Colonic mucosa (tissue), 4 donors: ENCODE measurements at regions not wholly inside any gene's neighbourhood (a gene's known extent, or its start where the extent isn't known, plus 50 kb on each side); places are given as distances from the start of the nearest gene placed in this dataset.

Experiments
- DNase-seq: peaks from one replicate; pipeline ENCODE4 v3.0.0-alpha.2; 2020
- H3K27ac ChIP-seq: fragments of 200-600 bp; one replicate; pipeline ENCODE4 v1.8.0; 2021
- H3K27me3 ChIP-seq: fragments of 200-600 bp; one replicate; pipeline ENCODE4 v1.8.0; 2021
- H3K36me3 ChIP-seq: fragments of 200-600 bp; one replicate; pipeline ENCODE4 v1.8.0; 2021
- H3K4me1 ChIP-seq: fragments of 200-600 bp; one replicate; pipeline ENCODE4 v1.8.0; 2021; ENCODE audit warnings: mild to moderate bottlenecking
- H3K4me3 ChIP-seq: fragments of 200-600 bp; one replicate; pipeline ENCODE4 v1.8.0; 2021
- H3K9ac ChIP-seq, 2 donors: one replicate each; pipeline ENCODE4 v1.7.0; 2013; ENCODE audit warnings: control low read depth in 2 of 2, low read depth in 2 of 2, low read length in 2 of 2
- H3K9me3 ChIP-seq: fragments of 200-600 bp; one replicate; pipeline ENCODE4 v1.8.0; 2021
- CTCF ChIP-seq: fragments of 200-600 bp; IDR thresholded peaks from one replicate; pipeline ENCODE4 v1.8.0; 2022; ENCODE audit warnings: antibody characterized with exemption, mild to moderate bottlenecking
- intact Hi-C: fragments of 100-400 bp; cut with DNase I; formaldehyde crosslinking; loops from one replicate; pipeline ENCODE4 v1.14.1; 2022
- donor health status: healthy.
- donor health status: DM: no; HTN: no; CAD: no.
- donor health status: DM: no; HTN: no; CAD: no.

- Histone ChIP-seq H3K4me1 (no peaks in the 10 kb centered on the region), H3K9ac (no peak overlapping the region), H3K9me3 (no peaks in the 10 kb centered on the region), H3K36me3 (no peaks in the 10 kb centered on the region), H3K27ac (no peak overlapping the region), H3K4me3 (no peak overlapping the region), H3K27me3 (no peaks in the 10 kb centered on the region)
- no peak for TF ChIP-seq CTCF
- DNase-seq: no peak
- intact Hi-C loops: no loop called here
Observed at GRCh38 chr5:106189121-106189809, 1481.5 kb downstream of the EFNA5 start.

GRCh38 chr5:106185661-106186081 lies 1485.1 kb downstream of the EFNA5 start:
- no peak overlapping the region for H3K4me3 ChIP-seq
- intact Hi-C loops: no loop called here

GRCh38 chr5:106174903-106175302 lies 1495.8 kb downstream of the EFNA5 start:
- DNase-seq: no peak

More at GRCh38 chr5:106185661-106186081, 1485.1 kb downstream of the EFNA5 start:
- no peak overlapping the region for H3K27ac ChIP-seq
- no peak for TF ChIP-seq CTCF
- no peaks in the 10 kb centered on the region for H3K4me1 ChIP-seq
- no peak overlapping the region for H3K9ac ChIP-seq
- no peaks in the 10 kb centered on the region for H3K27me3 ChIP-seq
- no peak for DNase-seq
- H3K9me3 ChIP-seq: no peaks in the 10 kb centered on the region
- H3K36me3 ChIP-seq: no peaks in the 10 kb centered on the region

GRCh38 chr5:106172681-106173532 lies 1497.8 kb downstream of the EFNA5 start:
- no peaks in the 10 kb centered on the region for H3K9me3 ChIP-seq
- TF ChIP-seq CTCF: no peak
- H3K4me3 ChIP-seq: no peak overlapping the region
- H3K9ac ChIP-seq: no peak overlapping the region
- no peaks in the 10 kb centered on the region for H3K27me3 ChIP-seq
- intact Hi-C loops: no loop called here
- DNase-seq: no peak
- no peaks in the 10 kb centered on the region for H3K4me1 ChIP-seq
- no peaks in the 10 kb centered on the region for H3K36me3 ChIP-seq
- no peak overlapping the region for H3K27ac ChIP-seq

More at GRCh38 chr5:106174903-106175302, 1495.8 kb downstream of the EFNA5 start:
- Histone ChIP-seq H3K27ac (no peak overlapping the region), H3K27me3 (no peaks in the 10 kb centered on the region), H3K9ac (no peak overlapping the region), H3K9me3 (no peaks in the 10 kb centered on the region), H3K4me1 (no peaks in the 10 kb centered on the region), H3K36me3 (no peaks in the 10 kb centered on the region), H3K4me3 (no peak overlapping the region)
- intact Hi-C loops: no loop called here
- TF ChIP-seq CTCF: no peak

GRCh38 chr5:106171708-106172107 lies 1499.0 kb downstream of the EFNA5 start:
- no peak for DNase-seq
- Histone ChIP-seq H3K36me3 (no peaks in the 10 kb centered on the region), H3K4me3 (no peak overlapping the region), H3K27ac (no peak overlapping the region), H3K4me1 (no peaks in the 10 kb centered on the region), H3K27me3 (no peaks in the 10 kb centered on the region), H3K9me3 (no peaks in the 10 kb centered on the region), H3K9ac (no peak overlapping the region)
- intact Hi-C loops: no loop called here
- TF ChIP-seq CTCF: no peak
